ENCODE measurements at regions not wholly inside any gene's neighbourhood (a gene's known extent, or its start where the extent isn't known, plus 50 kb on each side); places are given as distances from the start of the nearest gene placed in this dataset.

GRCh38 chr12:25372002-25372401, 121.3 kb upstream of the KRAS start:
- no peak overlapping the region for H3K27ac Mint-ChIP-seq (ENCODE audit: unreplicated experiment)
- peaks cover 2% of the 10 kb centered on the region for H3K9me3 Mint-ChIP-seq
- no peaks in the 10 kb centered on the region for H3K27me3 Mint-ChIP-seq (ENCODE audit: low read depth)
- TF ChIP-seq CTCF (conservative IDR thresholded peaks at IDR 0.05) = no peak
- H3K4me1 Mint-ChIP-seq = no peaks in the 10 kb centered on the region
- no peaks in the 10 kb centered on the region for H3K36me3 Mint-ChIP-seq (ENCODE audit: low read depth)
- no peak for DNase-seq (ENCODE audit: low read depth, low spot score)
- no peak overlapping the region for H3K4me3 Mint-ChIP-seq

- peaks cover 9% of the 10 kb centered on the region for H3K4me1 Mint-ChIP-seq
- peaks cover 2% of the 10 kb centered on the region for H3K9me3 Mint-ChIP-seq
- H3K36me3 Mint-ChIP-seq (ENCODE audit: low read depth) = no peaks in the 10 kb centered on the region
- H3K27me3 Mint-ChIP-seq (ENCODE audit: low read depth) = no peaks in the 10 kb centered on the region
- no peak for TF ChIP-seq CTCF (conservative IDR thresholded peaks at IDR 0.05)
- H3K4me3 Mint-ChIP-seq = no peak overlapping the region
- DNase-seq (ENCODE audit: low read depth, low spot score) = no peak
- H3K27ac Mint-ChIP-seq (ENCODE audit: unreplicated experiment) = no peak overlapping the region
Observed at GRCh38 chr12:25368557-25368956, 117.8 kb upstream of the KRAS start.

DNA sequence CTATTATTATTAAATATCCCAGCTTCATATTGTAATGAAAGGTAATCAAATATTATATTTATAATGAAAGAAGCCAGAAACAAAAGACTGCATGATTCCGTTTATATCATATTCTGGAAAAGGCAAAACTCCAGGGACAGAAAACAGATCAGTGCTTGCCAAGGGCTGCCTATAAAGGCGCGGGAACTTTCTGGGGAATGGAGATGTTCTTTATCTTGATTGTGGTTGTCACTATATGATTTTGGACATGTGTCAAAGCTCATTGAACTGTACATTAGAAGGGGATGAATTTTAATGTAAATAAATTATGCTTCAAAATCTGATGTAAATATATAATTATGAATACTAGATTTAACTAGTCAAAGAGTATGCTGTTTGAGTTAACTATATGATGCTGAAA, 115.4 kb upstream of the KRAS start:
- Mint-ChIP-seq H3K4me3 (no peak overlapping the region), H3K9me3 (peaks cover 2% of the 10 kb centered on the region), H3K4me1 (peaks cover 9% of the 10 kb centered on the region), H3K27ac (ENCODE audit: unreplicated experiment) (no peak overlapping the region), H3K36me3 (ENCODE audit: low read depth) (no peaks in the 10 kb centered on the region), H3K27me3 (ENCODE audit: low read depth) (no peaks in the 10 kb centered on the region)
- no peak for TF ChIP-seq CTCF (conservative IDR thresholded peaks at IDR 0.05)
- no peak for DNase-seq (ENCODE audit: low read depth, low spot score)

GRCh38 chr12:25365340-25365730, 114.6 kb upstream of the KRAS start:
- Mint-ChIP-seq H3K27me3 (ENCODE audit: low read depth) (no peaks in the 10 kb centered on the region), H3K4me1 (peaks cover 9% of the 10 kb centered on the region), H3K27ac (ENCODE audit: unreplicated experiment) (no peak overlapping the region), H3K4me3 (no peak overlapping the region), H3K9me3 (peaks cover 2% of the 10 kb centered on the region), H3K36me3 (ENCODE audit: low read depth) (no peaks in the 10 kb centered on the region)
- TF ChIP-seq CTCF (conservative IDR thresholded peaks at IDR 0.05) = no peak
- no peak for DNase-seq (ENCODE audit: low read depth, low spot score)

- Mint-ChIP-seq H3K27ac (ENCODE audit: unreplicated experiment) (no peak overlapping the region), H3K36me3 (ENCODE audit: low read depth) (no peaks in the 10 kb centered on the region), H3K27me3 (ENCODE audit: low read depth) (no peaks in the 10 kb centered on the region), H3K4me3 (no peak overlapping the region), H3K9me3 (no peaks in the 10 kb centered on the region), H3K4me1 (peaks cover 9% of the 10 kb centered on the region)
- no peak for DNase-seq (ENCODE audit: low read depth, low spot score)
- TF ChIP-seq CTCF (conservative IDR thresholded peaks at IDR 0.05) = no peak
Observed at GRCh38 chr12:25364529-25365339, 114.0 kb upstream of the KRAS start.

Data from neural crest cell (in vitro differentiated cells).